ENCODE measurements at regions not wholly inside any gene's neighbourhood (a gene's known extent, or its start where the extent isn't known, plus 50 kb on each side); places are given as distances from the start of the nearest gene placed in this dataset.

DNA sequence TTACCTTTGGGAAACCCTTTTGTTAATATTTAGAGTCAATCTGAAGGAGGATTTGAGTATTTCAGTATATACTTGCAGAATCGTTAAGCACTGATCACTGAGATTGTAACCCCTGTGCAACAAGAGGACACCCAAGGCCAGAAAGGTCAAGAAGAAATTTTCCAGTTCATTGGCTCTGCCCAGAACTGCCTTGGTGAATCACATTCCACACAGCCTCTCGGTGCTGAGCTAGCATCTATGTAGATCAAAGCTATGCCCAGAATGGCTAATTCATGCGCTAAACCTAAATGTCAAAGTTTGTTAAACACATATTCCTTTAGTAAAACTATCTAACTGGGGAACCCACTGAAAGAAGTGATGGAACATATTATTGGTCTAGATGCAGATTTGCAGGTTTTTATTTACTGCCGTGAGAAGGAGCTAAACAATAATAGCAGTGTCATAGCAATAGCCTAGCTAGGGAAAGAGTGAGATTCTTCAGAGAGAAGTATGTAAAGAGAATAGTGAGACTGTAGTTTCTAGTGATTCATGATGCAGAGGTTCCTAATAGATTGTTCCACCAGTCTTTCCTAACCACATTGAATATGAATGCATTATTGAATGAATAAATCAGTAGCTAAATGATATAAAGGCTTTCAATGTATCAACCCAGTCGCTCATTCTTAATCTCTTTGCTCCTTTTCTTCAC lies 423.2 kb upstream of the CRIM1 start:
- H2BK5ac ChIP-seq (ENCODE audit: low read depth, low read length): no peak overlapping the region
- no peaks in the 10 kb centered on the region for H3K9me3 ChIP-seq (ENCODE audit: insufficient read depth in 2 of 2, low read depth in 1 of 2, low read length in 1 of 2)
- no peak overlapping the region for H3K4me3 ChIP-seq (ENCODE audit: extremely low read depth in 1 of 4, insufficient read depth in 2 of 4, low read depth in 3 of 4, low read length in 4 of 4)
- DNase-seq (ENCODE audit: low read depth in 1 of 2, low spot score in 2 of 2): no peak
- no peak overlapping the region for H4K91ac ChIP-seq (replicated peaks; ENCODE audit: insufficient read length, low read length)
- CTCF ChIA-PET (ENCODE audit: partially characterized antibody): interaction anchor here (0.9 to 1.9 kb wide), 2 partner anchors 14 to 61 kb away, joined by 4 read pairs; no protein-coding TSS in a partner anchor
- H3K9ac ChIP-seq (replicated peaks in 1 of 4; ENCODE audit: extremely low read depth in 1 of 4, low read depth in 3 of 4, low read length in 3 of 4): no peak overlapping the region
- TF ChIP-seq SRF (IDR thresholded peaks at IDR 0.05; ENCODE audit: low read depth, low read length): no peak
- no peak for TF ChIP-seq CHD1 (IDR thresholded peaks at IDR 0.05; ENCODE audit: low read depth, low read length)
- no peak for TF ChIP-seq BACH1 (IDR thresholded peaks at IDR 0.05; ENCODE audit: low read length)
- TF ChIP-seq KDM5A (IDR thresholded peaks at IDR 0.05; ENCODE audit: low read length): no peak
- no peak for TF ChIP-seq RXRA (IDR thresholded peaks at IDR 0.05; ENCODE audit: insufficient read depth, low read depth, low read length)
- no peak for TF ChIP-seq HDAC6 (IDR thresholded peaks at IDR 0.05; ENCODE audit: low read depth, low read length)
- no peak for TF ChIP-seq JUND (IDR thresholded peaks at IDR 0.05; ENCODE audit: low read length)
- TF ChIP-seq BCL11A (IDR thresholded peaks at IDR 0.05; ENCODE audit: low read depth in 2 of 2, low read length in 2 of 2): no peak
- TF ChIP-seq SIX5 (IDR thresholded peaks at IDR 0.05; ENCODE audit: low read depth, low read length): no peak
- no peak for TF ChIP-seq CBX5 (IDR thresholded peaks at IDR 0.05; ENCODE audit: low read depth, low read length)
- no peak overlapping the region for H3K23ac ChIP-seq (ENCODE audit: insufficient read length)
- H3K56ac ChIP-seq (replicated peaks; ENCODE audit: insufficient read length, low read depth, low read length): no peak overlapping the region
- H3K4me1 ChIP-seq (replicated peaks in 1 of 4; ENCODE audit: control insufficient read depth in 3 of 4, insufficient read depth in 4 of 4, low read length in 3 of 4): no peaks in the 10 kb centered on the region
- no peak overlapping the region for H2BK12ac ChIP-seq (ENCODE audit: low read depth, low read length)
- H2BK15ac ChIP-seq (ENCODE audit: low read length): no peak overlapping the region
- no peak overlapping the region for H3K4ac ChIP-seq (replicated peaks; ENCODE audit: insufficient read length, low read depth, low read length)
- no peak overlapping the region for H2AK5ac ChIP-seq (ENCODE audit: low read depth, low read length)
- H3K18ac ChIP-seq (ENCODE audit: extremely low read depth, low read length): no peak overlapping the region
- no peaks in the 10 kb centered on the region for H3K27me3 ChIP-seq (replicated peaks in 1 of 4; ENCODE audit: control insufficient read depth in 3 of 4, extremely low read depth in 1 of 4, insufficient read depth in 3 of 4, low read length in 3 of 4)
- no peak overlapping the region for H4K8ac ChIP-seq (ENCODE audit: extremely low read depth, insufficient read depth, low read length)
- no peak overlapping the region for H2BK120ac ChIP-seq (replicated peaks; ENCODE audit: low read depth, low read length)
- H3K23me2 ChIP-seq (ENCODE audit: low read depth, low read length): no peaks in the 10 kb centered on the region
- no peaks in the 10 kb centered on the region for H3K36me3 ChIP-seq (ENCODE audit: control insufficient read depth in 2 of 4, insufficient read depth in 4 of 4, low read length in 3 of 4)
- no peak overlapping the region for H3K4me2 ChIP-seq (ENCODE audit: insufficient read depth in 1 of 2, low read depth in 2 of 2, low read length in 2 of 2)
- no peak overlapping the region for H4K5ac ChIP-seq (ENCODE audit: insufficient read length, low read depth, low read length)
- H3K14ac ChIP-seq (ENCODE audit: insufficient read length): no peak overlapping the region
- H2AFZ ChIP-seq (ENCODE audit: low read length): no peak overlapping the region
- 81% methylated on average over 5 of the region's 5 CpGs; no CpG with 5 or more reads in 1 of the 2 experiments for WGBS, 2 experiments (ENCODE audit: extremely low coverage in 1 of 2, insufficient coverage in 1 of 2, insufficient read length in 1 of 2, insufficient replicate concordance in 2 of 2, low coverage in 1 of 2, low lambda C conversion rate in 2 of 2, missing lambda C conversion rate in 1 of 2)
- no peaks in the 10 kb centered on the region for H4K20me1 ChIP-seq (replicated peaks in 1 of 2; ENCODE audit: control insufficient read depth in 1 of 2, insufficient read depth in 2 of 2, low read length in 2 of 2)
- no peaks in the 10 kb centered on the region for H3K79me2 ChIP-seq (ENCODE audit: control insufficient read depth in 1 of 2, insufficient read depth in 2 of 2, low read length in 2 of 2)
- POLR2A ChIA-PET (ENCODE audit: partially characterized antibody): no interaction called here
- H3K79me1 ChIP-seq (ENCODE audit: low read depth, low read length): no peaks in the 10 kb centered on the region
- no peak for FAIRE-seq
- no peak overlapping the region for H2BK20ac ChIP-seq (ENCODE audit: low read length)
- no peak overlapping the region for H3K27ac ChIP-seq (ENCODE audit: low read depth, low read length)

All from H1 (cell line).